A549 (cell line): ENCODE measurements at regions not wholly inside any gene's neighbourhood (a gene's known extent, or its start where the extent isn't known, plus 50 kb on each side); places are given as distances from the start of the nearest gene placed in this dataset.

Source experiments
- BHLHE40 ChIP-seq: IDR thresholded peaks from 2 replicates; pipeline ENCODE4 v1.6.1; 2012; ENCODE audit warnings: low read depth, low read length, inconsistent platforms
- CTCF ChIP-seq: fragments of >200 bp; sonication (Bioruptor Twin); formaldehyde crosslinking; IDR thresholded peaks from 3 replicates; pipeline ENCODE4 v1.5.1; 2016
- EHMT2 ChIP-seq: fragments of 200-600 bp; sonication (generic); IDR thresholded peaks from 2 replicates; pipeline ENCODE4 v1.6.1; 2016; ENCODE audit warnings: antibody characterized with exemption, low read depth, mild to moderate bottlenecking, moderate library complexity

- no peak for TF ChIP-seq CTCF
- TF ChIP-seq EHMT2 = no peak
- no peak for TF ChIP-seq BHLHE40
These were observed 65.8 kb upstream of the COCH start for GRCh38 chr14:30808576-30808975.
